Fibroblast of pulmonary artery (primary cell): ENCODE measurements at regions not wholly inside any gene's neighbourhood (a gene's known extent, or its start where the extent isn't known, plus 50 kb on each side); places are given as distances from the start of the nearest gene placed in this dataset.

Source experiments
- DNase-seq: peaks from one replicate; pipeline ENCODE4 v3.0.0-alpha.2; 2010; ENCODE audit warnings: low read depth
- H3K4me3 ChIP-seq: replicated peaks from 2 replicates; pipeline ENCODE4 v1.5.1; 2011; ENCODE audit warnings: low read depth, mild to moderate bottlenecking, control low read depth, low read length, moderate library complexity
- TF ChIP-seq, protein P1 (sequence below): IDR thresholded peaks from 2 replicates; pipeline ENCODE4 v1.5.1; 2011; ENCODE audit warnings: mild to moderate bottlenecking, control low read depth, low read length, inconsistent platforms; ENCODE audit errors: missing control alignments

DNA sequence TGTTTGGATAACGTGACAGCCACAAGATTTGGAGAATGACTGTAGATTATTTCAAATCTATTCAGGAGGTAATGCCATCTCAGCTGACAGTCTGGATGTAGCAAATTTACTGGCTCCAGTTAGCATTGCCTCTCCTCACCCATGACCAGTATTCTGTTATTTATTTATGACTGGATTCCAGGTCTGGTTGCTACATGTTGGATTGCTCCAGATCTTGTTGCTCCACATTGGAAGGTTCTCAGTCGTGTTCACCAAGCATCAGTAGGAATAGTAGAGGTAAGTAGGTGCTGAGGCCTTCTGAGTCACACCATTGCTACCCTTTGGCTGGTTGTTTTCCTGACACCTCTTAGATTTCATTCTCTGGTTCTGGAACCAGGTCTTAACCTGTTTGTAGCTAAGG, 69.5 kb upstream of the ELOVL5 start:
- TF ChIP-seq, protein P1, sequence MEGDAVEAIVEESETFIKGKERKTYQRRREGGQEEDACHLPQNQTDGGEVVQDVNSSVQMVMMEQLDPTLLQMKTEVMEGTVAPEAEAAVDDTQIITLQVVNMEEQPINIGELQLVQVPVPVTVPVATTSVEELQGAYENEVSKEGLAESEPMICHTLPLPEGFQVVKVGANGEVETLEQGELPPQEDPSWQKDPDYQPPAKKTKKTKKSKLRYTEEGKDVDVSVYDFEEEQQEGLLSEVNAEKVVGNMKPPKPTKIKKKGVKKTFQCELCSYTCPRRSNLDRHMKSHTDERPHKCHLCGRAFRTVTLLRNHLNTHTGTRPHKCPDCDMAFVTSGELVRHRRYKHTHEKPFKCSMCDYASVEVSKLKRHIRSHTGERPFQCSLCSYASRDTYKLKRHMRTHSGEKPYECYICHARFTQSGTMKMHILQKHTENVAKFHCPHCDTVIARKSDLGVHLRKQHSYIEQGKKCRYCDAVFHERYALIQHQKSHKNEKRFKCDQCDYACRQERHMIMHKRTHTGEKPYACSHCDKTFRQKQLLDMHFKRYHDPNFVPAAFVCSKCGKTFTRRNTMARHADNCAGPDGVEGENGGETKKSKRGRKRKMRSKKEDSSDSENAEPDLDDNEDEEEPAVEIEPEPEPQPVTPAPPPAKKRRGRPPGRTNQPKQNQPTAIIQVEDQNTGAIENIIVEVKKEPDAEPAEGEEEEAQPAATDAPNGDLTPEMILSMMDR = no peak
- H3K4me3 ChIP-seq = no peak overlapping the region
- DNase-seq = no peak

DNA sequence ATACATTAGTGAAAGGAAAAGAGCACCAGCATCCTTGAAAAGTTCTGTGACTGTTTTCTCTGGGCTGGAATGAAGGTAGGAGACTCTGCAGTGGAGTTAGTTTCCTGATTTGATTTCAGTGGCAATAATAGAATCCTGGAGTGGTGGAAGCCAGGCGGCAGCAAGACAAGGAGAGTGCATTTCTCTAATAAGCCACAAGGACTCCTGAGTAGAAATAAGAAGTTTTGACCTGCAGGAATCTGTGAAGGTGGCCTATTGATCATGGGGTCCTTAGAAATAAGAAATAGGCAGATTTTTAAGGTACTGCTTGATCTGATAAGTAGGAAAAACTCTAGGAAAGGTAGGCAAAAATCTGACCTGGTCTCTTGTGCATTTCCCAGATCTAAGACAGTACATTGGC, 68.4 kb upstream of the ELOVL5 start:
- no peak overlapping the region for H3K4me3 ChIP-seq
- TF ChIP-seq, protein P1 = peak; percentile 3
- DNase-seq = no peak

DNA sequence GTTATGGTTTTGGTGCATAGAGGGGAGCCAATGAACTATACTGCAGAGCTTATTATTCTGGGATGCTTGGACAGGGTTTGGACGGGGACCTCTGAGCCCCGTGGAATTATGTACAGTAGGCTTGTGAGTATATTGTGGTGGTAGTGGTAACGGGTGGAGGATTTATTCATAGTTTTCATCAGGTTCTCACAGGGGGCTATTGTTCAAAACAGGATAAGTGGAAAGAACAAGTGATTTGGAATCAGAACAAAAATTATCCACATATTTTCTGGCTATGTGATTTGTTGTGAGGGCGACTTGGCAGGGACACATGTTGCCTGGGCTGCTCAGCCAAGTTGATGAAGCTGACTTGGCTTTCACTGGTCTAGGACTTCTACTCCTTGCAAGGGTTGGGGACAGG, 64.6 kb upstream of the ELOVL5 start:
- TF ChIP-seq, protein P1 = no peak
- no peak for DNase-seq
- no peak overlapping the region for H3K4me3 ChIP-seq

DNA sequence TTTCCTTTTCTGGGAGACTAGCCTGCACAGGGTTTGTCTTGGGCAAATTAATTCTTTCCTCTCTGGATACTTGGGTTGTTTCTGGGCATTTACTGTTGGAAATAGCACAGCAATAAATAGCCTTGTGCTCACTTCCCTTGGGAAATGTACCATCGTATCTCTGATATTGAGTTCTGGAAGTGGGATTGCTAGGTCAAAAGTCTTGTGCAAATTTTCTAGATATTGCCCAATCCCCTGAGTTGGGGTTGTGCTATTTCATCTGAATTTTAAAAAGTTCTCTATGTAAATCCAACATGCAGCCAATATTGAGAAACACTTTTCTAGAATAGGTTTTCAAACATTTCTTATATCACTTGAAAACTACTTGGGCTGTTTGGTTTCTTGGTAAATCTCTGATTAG, 64.0 kb upstream of the ELOVL5 start:
- H3K4me3 ChIP-seq = no peak overlapping the region
- peak; percentile 35 for DNase-seq
- TF ChIP-seq, protein P1 = no peak

DNA sequence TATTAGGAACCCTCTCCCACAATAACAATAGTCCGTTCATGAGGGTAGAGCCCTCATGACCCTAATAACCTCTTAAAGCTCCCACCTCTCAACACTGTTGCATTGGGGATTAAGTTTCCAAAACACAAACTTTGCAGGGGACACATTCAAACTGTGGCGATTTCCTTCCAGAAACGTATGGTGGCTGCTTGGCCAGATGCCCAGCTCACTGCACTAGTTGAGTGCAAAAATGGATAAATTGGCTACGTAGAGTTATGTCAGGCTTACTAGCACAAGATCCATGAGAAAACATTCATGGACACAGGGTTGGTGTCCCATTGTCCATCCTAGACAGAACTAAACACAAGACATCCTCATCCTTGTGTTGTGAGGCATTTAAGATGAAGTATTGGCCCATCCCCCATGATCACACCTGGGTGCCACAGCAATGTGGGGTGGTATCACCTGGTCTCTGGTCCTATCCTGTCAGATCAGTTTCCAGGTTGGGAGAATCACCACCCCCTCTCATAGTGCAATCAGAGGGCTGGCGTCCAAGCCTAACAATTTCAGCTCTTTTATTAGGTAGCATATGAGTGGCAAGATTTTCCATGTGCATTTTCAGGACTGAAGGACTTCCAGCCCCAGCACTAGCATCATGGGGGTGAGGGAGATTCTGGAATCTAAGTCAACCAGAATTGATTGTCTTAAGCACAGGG, 63.4 kb upstream of the ELOVL5 start:
- DNase-seq = no peak
- H3K4me3 ChIP-seq = no peak overlapping the region
- TF ChIP-seq, protein P1 = no peak

DNA sequence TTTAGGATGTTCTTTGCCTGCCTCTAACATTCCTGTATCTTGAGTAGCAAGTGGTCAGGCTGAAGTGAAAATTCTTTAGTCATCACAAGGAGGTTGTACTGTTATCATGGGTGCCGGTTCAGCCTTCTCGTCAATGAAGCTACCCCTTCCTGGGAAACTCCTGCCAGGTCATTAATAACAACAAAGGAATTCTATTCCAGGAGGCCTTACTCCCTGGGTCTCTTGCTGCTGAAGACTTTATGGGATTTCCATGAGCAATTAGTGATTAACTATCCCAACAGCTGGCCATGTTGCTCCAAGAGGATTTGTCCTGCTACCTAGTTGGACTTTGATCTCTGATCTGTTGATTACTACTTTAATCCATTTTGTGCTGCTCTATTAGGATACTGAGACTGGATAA, 62.7 kb upstream of the ELOVL5 start:
- TF ChIP-seq, protein P1 = no peak
- DNase-seq = peak; percentile 55

More for the DNA sequence above, 62.7 kb upstream of the ELOVL5 start:
- no peak overlapping the region for H3K4me3 ChIP-seq
